ENCODE measurements at regions not wholly inside any gene's neighbourhood (a gene's known extent, or its start where the extent isn't known, plus 50 kb on each side); places are given as distances from the start of the nearest gene placed in this dataset.
"Not testable (repeated sequence)": the region's sequence is repeated elsewhere in the genome, so short reads cannot be mapped to it uniquely, and the experiment has no call there.

DNA sequence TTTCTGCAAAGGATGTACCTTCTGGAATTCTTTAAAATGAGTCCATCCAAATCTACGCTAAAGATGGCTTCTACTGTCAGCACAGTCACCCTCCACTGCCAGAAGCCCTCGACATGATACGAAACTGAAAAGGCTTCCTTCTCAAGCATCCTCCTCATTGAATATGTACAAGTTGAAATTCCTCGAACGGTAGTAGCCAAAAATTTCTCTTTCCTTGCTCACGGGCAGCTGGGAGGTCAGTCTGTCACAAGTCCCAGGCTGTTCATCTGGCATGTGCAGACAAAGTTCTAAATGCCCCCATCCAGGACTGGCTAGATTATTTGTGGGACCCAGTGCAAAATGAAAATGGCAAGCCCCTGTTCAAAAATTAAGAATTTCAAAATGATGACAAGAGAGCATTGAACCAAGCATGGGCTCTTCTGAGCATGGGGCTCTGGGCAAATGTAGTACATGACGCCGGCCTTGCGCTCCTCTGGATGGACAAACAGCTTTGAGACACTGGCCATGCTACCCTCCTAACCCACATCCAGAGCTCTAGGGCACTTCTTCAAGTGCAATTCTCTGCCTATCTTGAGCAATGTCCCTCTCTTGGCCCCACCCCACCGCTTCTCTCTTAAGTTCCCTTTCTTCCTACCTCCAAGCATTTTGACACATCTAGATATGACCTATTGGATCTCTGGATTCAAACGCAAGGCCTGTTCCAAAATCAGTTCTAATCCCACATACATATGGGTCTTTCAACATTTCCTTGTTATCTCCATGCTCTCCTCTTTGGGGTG is 78.9 kb upstream of the FLT1 start:
- no peak for DNase-seq

DNA sequence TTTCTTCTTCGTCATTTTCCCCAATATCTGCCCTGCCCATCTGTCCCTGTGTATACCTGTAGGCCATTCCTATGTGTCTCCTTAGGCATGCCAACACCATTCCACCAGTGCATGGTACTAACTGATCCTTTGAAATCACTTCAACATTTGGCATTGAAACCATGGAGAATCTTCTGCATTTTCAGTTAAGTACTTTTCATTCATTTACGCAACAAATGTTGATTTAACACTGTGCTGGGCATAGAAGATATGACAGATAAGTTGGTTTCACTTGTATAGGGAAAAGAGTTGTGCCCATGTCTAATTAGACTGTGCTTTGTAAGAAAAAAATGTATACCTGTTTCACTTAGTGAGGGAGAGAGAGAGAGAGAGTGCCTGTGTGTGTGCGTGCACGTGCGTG is 77.9 kb upstream of the FLT1 start:
- DNase-seq, result no peak

DNA sequence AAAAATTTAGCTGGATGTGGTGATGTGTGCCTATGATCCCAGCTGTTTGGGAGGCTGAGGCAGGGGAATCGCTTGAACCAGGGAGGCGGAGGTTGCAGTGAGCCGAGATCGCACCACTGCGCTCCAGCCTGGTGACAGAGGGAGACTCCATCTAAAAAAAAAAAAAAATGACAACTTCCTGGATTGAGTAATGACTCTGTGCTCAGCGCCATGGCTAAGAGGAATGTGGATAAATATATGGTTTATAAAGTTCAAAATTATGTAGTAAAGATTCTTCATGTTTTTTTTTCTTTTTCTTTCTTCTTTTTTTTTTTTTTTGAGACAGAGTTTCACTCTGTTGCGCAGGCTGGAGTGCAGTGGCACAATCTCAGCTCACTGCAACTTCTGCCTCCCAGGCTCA is 75.4 kb upstream of the FLT1 start:
- not testable (repeated sequence) for DNase-seq

DNA sequence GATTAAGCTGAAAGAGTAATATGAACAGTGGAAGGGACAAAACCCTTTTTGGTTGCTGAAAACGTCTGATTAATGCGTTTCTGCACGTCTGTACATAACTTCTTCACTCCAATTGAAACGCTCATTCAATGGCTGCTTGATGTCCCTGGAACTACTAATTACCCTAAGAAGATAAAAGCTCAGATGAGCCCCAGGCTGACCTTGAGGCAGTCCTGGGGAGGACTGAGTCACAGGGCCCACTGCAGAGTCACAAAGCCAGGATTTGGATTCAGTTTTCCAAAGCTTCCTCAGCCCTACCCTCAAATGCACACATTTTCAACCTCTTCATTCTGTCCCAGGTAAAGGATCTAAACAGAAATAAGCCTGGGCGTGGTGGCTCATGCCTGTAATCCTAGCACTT is 75.0 kb upstream of the FLT1 start:
- DNase-seq, result no peak

GRCh38 chr13:28568286-28568685 is 73.4 kb upstream of the FLT1 start:
- no peak for DNase-seq

- no peak for DNase-seq
These were observed 72.0 kb upstream of the FLT1 start for GRCh38 chr13:28566891-28567290.

- no peak for DNase-seq
These were observed 71.4 kb upstream of the FLT1 start for GRCh38 chr13:28566283-28566682.

DNA sequence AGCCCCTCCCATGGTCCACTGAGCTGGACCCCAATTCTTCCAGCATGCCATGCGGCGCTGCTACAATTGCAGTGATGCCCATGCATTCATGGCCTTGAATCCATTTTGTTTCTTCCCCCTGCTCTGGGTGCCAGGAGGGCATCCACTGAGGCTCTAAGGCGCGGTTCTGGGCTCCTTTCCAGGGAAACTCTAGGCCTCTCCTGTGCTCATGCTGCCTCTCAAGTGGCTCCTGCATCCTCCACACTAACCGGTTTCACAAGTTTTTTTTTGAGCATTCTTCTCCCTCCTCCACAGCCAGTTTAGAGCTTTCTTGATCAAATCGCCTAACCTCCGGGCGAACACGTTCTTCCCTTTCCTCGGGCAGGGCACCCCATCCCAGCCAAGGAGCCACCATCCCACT is 69.1 kb upstream of the FLT1 start:
- DNase-seq, result no peak

- no peak for DNase-seq
These were observed 68.7 kb upstream of the FLT1 start for GRCh38 chr13:28563609-28564008.

DNA sequence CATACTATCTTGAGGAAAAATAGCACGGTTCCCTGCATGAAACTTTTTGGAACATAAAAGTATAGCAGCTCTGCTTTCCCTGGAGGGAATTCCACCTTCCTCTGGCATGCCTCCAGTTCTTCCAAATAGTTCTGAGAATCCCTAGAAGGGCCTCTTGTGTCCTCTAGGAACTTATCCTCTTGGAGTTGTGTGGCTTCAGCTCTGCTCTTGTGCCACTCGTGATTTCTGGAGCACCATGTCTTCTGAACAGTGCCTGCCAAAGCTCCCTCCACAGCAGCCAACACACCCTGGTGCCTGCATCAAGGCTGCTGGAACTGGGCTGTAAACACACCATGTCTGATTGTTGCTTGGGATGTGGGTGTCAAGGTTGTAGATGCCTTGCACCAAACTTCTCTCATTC is 65.7 kb upstream of the FLT1 start:
- no peak for DNase-seq

DNA sequence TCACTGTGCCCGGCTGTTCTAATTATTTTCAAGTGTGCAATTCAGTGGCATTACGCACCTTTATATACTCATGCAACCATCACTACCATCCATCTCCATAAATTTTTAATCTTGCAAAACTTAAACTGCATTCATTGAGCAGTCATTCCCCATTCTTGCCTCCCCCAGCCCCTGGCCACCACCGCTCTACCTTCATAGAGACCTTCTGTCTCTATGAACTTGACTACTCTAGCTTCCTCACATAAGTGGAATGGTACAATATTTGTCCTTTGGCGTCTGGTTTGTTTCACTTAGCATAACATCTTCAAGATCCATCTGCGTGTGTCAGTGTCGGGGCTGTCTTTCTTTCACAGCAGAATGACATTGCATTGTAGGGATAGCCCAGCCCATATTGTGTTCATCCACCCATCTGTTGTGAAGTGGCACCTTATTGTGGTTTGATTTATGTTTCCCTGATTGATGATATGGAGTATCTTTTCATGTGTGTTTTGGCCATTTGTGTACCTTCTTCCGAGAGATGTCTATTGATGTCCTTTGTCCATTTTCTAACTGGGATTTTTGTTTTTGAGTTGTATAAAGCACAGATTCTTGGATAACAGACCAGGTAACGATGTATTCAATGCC is 64.8 kb upstream of the FLT1 start:
- DNase-seq, result no peak

DNA sequence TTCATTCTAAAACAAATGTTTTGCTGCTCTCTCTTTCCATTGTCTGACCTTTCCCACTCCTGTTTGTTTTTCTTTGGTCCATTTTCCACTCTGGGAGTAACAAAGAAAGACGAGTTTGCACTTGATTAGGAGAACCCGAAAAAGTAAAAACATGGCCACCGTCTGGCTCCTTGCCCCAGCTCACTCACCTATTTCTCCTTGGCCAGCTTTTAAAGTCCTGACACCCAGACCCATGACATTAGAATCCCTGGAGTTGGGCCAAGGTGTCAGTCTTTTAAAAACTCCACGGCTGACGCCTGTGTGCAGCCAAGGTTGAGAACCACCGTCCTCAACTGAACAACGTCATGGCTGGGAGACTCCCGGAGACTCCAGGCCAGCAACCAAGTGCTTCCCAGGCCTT is 63.6 kb upstream of the FLT1 start:
- DNase-seq, result no peak

GRCh38 chr13:28557725-28558520 is 63.0 kb upstream of the FLT1 start:
- DNase-seq, result no peak

DNA sequence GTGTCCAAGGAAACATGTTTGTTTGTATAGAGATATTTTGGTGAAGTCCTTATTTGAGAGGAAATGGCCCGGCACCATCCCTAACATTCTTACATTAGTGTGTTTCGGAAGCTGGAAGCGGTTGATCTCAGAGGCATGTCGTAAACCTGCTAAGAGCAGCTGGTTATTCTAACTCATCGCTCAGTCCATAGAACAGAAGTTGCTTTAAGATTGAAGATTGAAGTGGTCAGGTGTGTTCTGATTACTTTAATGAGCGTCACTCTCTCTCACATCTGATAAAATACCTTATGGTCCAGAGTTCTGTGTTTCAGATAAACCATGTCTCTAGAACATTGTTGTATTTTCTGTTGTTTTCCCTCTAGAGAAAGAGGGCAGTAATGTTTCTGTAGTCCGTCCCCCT is 60.2 kb upstream of the FLT1 start:
- no peak for DNase-seq

GRCh38 chr13:28553971-28554370 is 59.0 kb upstream of the FLT1 start:
- DNase-seq, result no peak

DNA sequence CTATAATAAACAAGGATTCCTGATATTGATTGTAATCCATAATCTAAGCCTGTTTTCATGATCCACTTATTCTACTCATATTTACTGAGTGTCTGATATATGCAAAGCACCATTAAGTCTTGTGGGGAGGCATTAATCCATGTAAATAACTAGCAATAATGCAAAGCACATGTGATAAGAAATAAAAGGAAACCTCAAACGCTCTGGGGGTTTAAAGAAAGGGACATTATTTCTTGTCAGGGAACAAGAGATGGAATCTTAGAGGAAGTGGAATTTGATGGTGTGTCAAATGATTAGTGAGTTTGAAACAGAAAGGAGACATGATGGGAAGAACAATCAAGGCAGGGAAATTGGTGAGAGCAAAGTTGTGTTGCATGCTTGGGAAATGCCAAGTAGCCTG is 57.4 kb upstream of the FLT1 start:
- no peak for DNase-seq

DNA sequence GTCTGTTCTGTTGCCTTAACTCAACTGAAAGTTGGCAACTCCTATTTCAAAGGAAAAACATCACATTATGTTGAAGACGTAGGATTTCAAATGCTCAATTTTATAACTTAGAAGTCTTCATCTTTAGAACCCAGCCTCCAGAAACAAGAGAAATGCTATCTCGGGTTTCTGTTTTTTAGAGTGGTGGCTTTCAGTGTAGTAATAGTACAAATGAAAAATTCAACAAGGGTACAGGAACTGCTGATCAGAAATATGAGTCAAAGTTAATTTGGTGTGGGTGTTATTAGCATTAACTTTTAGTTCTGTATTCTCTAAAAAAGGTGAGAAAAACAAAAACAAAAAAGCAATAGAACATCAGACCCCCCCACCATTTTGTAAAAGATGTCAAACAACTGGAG is 56.6 kb upstream of the FLT1 start:
- DNase-seq, result no peak

DNA sequence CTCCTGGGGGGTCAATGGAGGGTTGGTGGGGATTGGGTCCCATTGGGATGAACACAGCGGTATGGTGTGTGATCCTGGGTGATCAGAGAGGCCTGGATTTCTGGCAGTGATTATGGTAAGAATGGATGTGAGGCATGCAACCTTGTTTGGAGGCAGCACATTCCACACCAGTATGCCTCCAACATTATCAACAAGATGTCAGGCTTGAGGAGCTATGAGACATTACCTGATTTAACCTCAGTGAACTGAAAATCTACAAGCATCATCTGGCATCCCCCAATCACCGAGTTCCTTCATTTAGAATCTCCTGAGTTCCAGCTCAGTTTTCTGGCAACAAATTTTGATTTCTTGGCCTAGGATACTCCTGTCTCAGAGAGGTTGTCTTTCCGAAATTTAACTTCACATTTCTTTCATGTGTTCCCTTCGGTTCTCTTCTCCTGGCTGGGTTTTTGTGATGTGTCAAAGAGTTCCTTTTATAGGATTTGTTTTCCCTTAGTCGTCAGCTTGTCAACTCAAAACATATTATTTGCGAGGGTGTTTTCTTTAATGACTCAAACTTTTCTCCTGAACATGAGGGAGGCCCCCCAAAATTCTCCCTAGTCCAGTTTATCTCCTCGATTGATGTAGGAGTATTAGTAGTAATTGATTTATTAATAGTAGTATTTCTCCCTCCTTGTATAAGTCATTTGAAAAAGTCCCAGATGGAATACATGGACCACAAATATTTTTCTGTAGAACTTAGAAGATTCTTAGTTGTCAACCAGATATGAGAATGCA is 56.0 kb upstream of the FLT1 start:
- no peak for DNase-seq

DNA sequence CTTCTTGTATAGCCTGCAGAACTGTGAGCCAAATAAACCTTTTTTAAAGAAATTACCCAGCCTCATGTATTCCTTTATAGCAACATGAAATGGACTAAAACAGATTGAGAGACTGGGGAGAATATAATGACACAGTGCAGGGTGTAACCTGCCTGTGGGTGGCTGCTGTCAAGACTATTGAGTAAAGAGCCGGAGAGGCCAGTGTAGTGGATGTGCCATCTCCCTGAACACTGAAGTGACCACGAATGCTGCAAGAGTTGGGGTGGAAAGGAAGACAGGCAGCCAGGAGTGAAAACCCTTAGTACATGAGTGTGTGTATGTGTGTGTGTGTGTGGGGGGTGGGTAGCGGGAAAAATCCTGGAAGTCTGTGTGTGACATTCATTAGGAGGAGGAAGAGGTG is 55.2 kb upstream of the FLT1 start:
- no peak for DNase-seq

DNA sequence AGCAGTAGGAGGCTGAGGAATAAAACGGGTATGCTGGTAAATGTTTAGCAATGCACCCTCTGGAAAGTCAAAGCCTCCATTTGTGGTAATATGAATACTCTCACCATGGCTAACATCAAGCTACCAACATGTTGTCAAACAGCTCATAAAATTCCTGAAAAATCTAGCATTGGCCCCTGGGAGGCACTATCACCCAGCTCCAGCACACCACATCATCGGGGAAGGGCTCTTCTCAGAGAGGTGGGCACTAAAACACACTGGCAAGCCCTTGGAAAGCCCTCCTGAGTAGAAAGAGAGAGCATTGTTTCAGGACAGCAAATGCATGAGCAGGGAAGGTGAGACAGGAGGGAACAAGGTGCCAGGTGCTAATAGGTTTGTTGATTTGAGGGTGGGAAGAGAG is 53.9 kb upstream of the FLT1 start:
- DNase-seq, result no peak

- no peak for DNase-seq
These were observed 53.5 kb upstream of the FLT1 start for GRCh38 chr13:28548468-28548867.

DNA sequence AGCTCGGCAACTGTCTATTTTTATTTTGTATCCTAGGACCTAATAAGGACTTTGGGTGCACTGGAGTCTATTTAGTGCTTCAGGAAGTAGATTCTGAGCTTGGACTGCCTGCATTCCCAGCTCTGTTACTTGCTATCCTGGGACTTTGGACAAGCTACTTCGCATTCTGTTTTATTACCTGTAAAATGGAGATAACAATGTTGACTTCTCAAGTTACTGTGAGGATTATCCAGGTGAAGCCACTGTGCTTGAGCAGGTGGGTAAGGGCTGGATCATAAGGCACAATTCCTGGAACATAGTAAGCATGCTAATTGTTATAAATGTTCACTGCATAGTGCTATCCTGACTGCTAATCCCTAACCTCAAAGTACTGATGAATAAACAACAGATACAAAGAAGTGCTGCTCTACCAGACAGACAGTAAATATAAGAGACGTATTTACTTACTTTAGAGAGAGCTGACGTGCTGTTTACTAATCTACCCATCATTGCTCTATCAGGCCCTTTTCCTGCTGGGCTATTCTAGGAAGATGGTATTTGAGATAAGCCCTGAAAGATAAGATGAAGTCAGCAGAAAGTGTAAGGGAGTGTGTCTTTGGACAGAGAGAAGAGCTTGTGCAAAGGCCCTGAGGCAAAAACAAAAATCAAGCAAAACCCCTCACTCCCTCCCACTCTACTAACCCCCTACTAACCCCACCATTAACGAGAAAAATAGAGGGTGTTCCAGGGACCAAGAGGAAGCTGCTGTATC is 50.8 kb upstream of the FLT1 start:
- no peak for DNase-seq

Data from bone marrow (tissue), 2 donors.